VCaP (cell line): ENCODE measurements at regions not wholly inside any gene's neighbourhood (a gene's known extent, or its start where the extent isn't known, plus 50 kb on each side); places are given as distances from the start of the nearest gene placed in this dataset.
"Not testable (repeated sequence)": the region's sequence is repeated elsewhere in the genome, so short reads cannot be mapped to it uniquely, and the experiment has no call there.

Source experiments
- H3K27ac ChIP-seq: fragments of 450-650 bp; 2 replicates; pipeline ENCODE4 v1.5.1; 2017
- TF ChIP-seq, protein P1 (sequence below): fragments of 450-650 bp; conservative IDR thresholded peaks from 2 replicates; pipeline ENCODE4 v1.5.1; 2017; ENCODE audit warnings: mild to moderate bottlenecking, moderate library complexity

DNA sequence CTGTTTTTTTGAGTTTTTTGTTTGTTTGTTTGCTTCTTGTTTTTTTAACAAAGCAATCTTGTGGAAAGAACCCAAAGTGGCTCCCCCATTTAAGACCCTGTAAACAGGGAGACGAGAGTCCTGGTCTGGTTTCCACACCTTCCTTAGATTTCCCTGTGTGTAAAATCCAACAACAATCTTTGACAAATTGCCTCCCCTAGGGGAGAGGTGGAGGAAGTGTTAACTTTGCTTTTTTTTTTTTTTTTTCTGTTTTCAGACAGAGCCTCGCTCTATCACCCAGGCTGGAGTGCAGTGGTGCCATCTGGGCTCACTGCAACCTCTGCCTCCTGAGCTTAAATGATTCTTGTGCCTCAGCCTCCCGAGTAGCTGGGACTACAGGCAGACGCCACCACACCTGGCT lies 136.0 kb downstream of the OTOP1 start:
- TF ChIP-seq, protein P1, sequence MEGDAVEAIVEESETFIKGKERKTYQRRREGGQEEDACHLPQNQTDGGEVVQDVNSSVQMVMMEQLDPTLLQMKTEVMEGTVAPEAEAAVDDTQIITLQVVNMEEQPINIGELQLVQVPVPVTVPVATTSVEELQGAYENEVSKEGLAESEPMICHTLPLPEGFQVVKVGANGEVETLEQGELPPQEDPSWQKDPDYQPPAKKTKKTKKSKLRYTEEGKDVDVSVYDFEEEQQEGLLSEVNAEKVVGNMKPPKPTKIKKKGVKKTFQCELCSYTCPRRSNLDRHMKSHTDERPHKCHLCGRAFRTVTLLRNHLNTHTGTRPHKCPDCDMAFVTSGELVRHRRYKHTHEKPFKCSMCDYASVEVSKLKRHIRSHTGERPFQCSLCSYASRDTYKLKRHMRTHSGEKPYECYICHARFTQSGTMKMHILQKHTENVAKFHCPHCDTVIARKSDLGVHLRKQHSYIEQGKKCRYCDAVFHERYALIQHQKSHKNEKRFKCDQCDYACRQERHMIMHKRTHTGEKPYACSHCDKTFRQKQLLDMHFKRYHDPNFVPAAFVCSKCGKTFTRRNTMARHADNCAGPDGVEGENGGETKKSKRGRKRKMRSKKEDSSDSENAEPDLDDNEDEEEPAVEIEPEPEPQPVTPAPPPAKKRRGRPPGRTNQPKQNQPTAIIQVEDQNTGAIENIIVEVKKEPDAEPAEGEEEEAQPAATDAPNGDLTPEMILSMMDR, result peak; percentile 34

DNA sequence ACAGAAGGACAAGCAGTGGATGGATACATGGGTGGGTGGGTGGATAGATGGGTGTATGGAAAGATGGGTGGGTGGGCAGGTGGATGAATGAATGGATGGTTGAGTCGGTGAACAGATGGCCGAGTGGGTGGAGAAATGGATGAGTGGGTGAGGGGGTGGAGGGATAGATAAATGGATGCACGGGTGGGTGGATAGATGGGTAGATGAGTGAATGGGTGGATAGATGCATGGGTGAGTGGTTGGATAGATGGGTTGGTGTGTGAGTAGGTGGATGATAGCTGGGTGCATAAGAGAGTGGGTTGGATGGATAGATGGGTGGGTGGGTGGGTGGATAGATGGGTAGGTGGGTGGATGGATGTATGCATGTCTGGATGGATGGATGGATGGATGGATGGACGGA lies 134.6 kb downstream of the OTOP1 start:
- not testable (repeated sequence) for H3K27ac ChIP-seq

More for the DNA sequence above, 136.0 kb downstream of the OTOP1 start:
- H3K27ac ChIP-seq, result not testable (repeated sequence)

- not testable (repeated sequence) for H3K27ac ChIP-seq
Measured at GRCh38 chr4:4099610-4100009, 127.1 kb downstream of the OTOP1 start.

DNA sequence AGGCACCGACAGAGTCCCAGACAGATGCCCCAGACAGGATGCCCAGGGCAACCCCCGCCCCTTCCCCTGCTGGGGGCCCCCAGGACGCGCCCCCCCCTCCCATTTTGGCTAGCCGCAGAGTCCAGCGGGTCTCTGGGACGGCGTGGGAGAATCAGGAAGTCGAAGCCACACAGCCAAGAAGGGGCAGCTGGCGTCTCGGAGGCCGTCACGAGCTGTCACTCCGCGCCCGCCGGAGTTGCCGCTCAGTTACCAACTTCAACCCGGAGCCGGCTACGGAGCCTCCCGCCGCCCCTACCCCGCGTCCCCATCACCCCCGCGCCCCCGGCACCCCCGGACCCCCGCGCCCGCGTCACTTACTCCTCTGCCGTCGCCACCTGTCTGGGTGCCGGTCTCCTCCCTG lies 119.8 kb downstream of the OTOP1 start:
- H3K27ac ChIP-seq, result not testable (repeated sequence)

DNA sequence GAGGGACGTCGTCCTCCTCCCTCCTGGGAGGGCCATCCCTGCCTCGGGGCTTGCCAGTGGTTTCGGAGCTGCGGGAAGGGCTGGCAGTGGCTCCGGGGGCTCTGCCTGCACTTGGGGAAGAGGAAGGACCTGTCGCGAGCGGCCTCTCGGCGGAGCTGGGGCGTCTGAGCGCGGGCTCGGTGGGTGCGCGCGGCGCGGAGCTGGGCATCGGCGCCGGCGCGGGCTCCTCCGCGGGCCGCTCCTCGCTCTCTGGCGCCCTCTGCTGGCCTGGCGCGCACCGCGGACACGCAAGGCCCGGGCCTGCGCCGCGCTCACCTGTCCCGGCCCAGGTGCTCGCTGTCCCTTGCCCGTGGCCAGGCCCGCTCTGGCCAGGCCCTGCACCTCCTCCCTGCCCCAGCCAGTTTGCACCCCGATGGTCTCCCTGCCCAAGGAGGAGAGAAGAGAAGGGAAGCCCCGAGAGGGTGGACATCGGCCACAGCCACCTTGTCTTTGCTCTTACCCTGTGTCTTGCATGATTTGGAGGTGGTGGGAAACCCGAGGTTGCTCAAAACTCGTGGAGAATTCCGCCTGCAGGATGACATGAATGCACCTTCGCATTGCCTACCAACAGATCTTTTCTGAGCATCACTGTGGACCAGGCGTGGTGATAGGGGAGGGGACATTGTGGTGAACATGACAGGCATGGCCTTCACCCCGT lies 119.2 kb downstream of the OTOP1 start:
- not testable (repeated sequence) for H3K27ac ChIP-seq
- TF ChIP-seq, protein P1, result peak; percentile 86

DNA sequence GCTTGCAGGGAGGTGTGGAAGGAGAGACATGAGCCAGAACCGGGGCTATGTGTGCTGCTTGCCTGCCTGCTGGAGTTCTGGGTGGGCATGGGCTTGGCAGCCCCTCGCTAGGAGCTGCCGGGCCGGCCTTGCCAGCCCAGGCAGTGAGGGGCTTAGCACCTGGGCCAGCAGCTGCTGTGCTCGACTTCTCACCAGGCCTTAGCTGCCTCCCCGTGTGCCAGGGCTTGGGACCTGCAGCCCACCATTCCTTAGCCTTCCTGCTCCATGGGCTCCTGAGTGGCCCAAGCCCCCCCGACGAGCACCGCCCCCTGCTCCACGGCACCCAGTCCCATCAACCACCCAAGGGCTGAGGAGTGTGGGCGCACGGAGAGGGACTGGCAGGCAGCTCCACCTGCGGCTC lies 111.3 kb downstream of the OTOP1 start:
- H3K27ac ChIP-seq, result not testable (repeated sequence)

GRCh38 chr4:4116901-4117300 lies 109.8 kb downstream of the OTOP1 start:
- not testable (repeated sequence) for H3K27ac ChIP-seq

DNA sequence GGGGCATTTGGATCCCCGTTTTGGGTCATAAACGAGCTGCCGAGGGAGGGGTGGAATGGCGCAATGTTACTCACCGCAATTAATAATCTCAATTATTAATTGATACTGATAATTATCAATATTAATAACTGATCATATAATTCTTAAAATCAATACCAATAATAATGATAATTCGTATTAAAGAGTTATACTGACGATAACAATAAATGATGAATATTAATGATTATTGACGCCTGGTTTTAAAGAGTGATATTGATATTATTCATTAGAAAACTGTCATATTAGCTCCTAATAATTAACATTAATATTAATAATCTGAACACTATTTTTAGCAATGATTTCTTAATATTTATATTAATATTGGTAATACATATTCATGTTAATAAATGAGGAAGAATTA lies 92.4 kb downstream of the OTOP1 start:
- H3K27ac ChIP-seq, result not testable (repeated sequence)

DNA sequence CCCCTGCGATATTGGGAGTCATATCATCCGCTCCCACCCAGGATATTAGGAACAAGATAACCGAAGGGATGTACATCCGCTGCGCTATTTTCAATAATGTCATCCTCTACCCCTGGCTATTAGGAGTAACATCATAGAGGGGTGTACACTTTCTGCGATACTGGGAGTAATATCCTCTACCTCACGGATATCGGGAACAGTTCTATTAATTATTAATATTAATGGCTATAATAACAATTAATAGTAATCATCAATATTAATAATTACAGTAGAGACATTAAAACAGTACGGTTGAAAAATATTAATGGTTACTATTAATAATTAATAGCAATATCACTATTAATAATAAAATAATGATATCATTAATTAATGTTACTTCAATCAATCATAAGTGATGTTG lies 90.1 kb downstream of the OTOP1 start:
- H3K27ac ChIP-seq, result not testable (repeated sequence)
